H1 (cell line): ENCODE measurements at regions not wholly inside any gene's neighbourhood (a gene's known extent, or its start where the extent isn't known, plus 50 kb on each side); places are given as distances from the start of the nearest gene placed in this dataset.

Experiments used
- CTCF ChIA-PET: fragments of 300-600 bp; sonication (Branson Sonifier 250); formaldehyde crosslinking; loops from one replicate; lab custom pipeline; 2021; ENCODE audit not compliant: partially characterized antibody; lab: Charles Lee
- POLR2A ChIA-PET: fragments of 300-600 bp; sonication (Branson Sonifier 250); formaldehyde crosslinking; loops from one replicate; lab custom pipeline; 2021; ENCODE audit warnings: inconsistent platforms; ENCODE audit not compliant: partially characterized antibody; lab: Charles Lee
- DNase-seq, 2 experiments: peaks; one replicate each; pipeline versions ENCODE4 v3.0.0 to v3.0.0-alpha.2; 2010 to 2022; ENCODE audit warnings: low spot score in 2 of 2, low read depth in 1 of 2, mixed read lengths in 1 of 2
- FAIRE-seq: peaks from 2 replicates; lab custom pipeline; 2011; peaks lifted over from hg19 to GRCh38; lab: Jason Lieb, UNC
- H2AFZ ChIP-seq: 2 replicates; pipeline ENCODE4 v1.8.1; 2012; ENCODE audit warnings: low read length, inconsistent platforms
- H2AK5ac ChIP-seq: 2 replicates; pipeline ENCODE4 v1.6.1; 2013; ENCODE audit warnings: low read depth, low read length
- H2BK120ac ChIP-seq: replicated peaks from 2 replicates; pipeline ENCODE3; 2013; ENCODE audit warnings: low read depth, low read length, inconsistent platforms
- H2BK12ac ChIP-seq: 2 replicates; pipeline ENCODE4 v1.6.1; 2013; ENCODE audit warnings: low read depth, low read length
- H2BK15ac ChIP-seq: 2 replicates; pipeline ENCODE4 v1.6.1; 2013; ENCODE audit warnings: low read length
- H2BK20ac ChIP-seq: 2 replicates; pipeline ENCODE4 v1.6.1; 2013; ENCODE audit warnings: low read length
- H2BK5ac ChIP-seq: 2 replicates; pipeline ENCODE4 v1.6.1; 2013; ENCODE audit warnings: low read depth, low read length
- H3K14ac ChIP-seq: 2 replicates; pipeline ENCODE4 v1.6.1; 2013; ENCODE audit warnings: inconsistent platforms; ENCODE audit not compliant: insufficient read length
- H3K18ac ChIP-seq: 2 replicates; pipeline ENCODE4 v1.6.1; 2013; ENCODE audit warnings: low read length; ENCODE audit errors: extremely low read depth
- H3K23ac ChIP-seq: 2 replicates; pipeline ENCODE4 v1.6.1; 2013; ENCODE audit warnings: inconsistent platforms; ENCODE audit not compliant: insufficient read length
- H3K23me2 ChIP-seq: 2 replicates; pipeline ENCODE4 v1.6.1; 2013; ENCODE audit warnings: low read depth, low read length
- H3K27ac ChIP-seq: 2 replicates; pipeline ENCODE4 v1.6.1; 2011; ENCODE audit warnings: low read depth, low read length, inconsistent platforms
- H3K27me3 ChIP-seq, 4 experiments: replicated peaks in 1 of 4; 1 replicate in 1 of 4; 2 replicates in 3 of 4; pipeline versions ENCODE4 v1.6.1 to v1.8.1; 2011 to 2013; ENCODE audit warnings: low read length in 3 of 4, mild to moderate bottlenecking in 3 of 4, inconsistent platforms in 2 of 4, mixed read lengths in 2 of 4, moderate library complexity in 1 of 4; ENCODE audit not compliant: control insufficient read depth in 3 of 4, insufficient read depth in 3 of 4; ENCODE audit errors: extremely low read depth in 1 of 4
- H3K36me3 ChIP-seq, 4 experiments: 2 replicates each; pipeline versions ENCODE4 v1.6.1 to v1.8.1; 2011 to 2013; ENCODE audit warnings: mild to moderate bottlenecking in 4 of 4, low read length in 3 of 4, moderate library complexity in 2 of 4, control low read depth in 1 of 4, inconsistent platforms in 1 of 4; ENCODE audit not compliant: insufficient read depth in 4 of 4, control insufficient read depth in 2 of 4
- H3K4ac ChIP-seq: replicated peaks from 2 replicates; pipeline ENCODE3; 2013; ENCODE audit warnings: low read length, low read depth, mixed read lengths, inconsistent platforms; ENCODE audit not compliant: insufficient read length
- H3K4me1 ChIP-seq, 4 experiments: replicated peaks in 1 of 4; 1 replicate in 1 of 4; 2 replicates in 3 of 4; pipeline versions ENCODE4 v1.6.1 to v1.8.1; 2011 to 2013; ENCODE audit warnings: low read length in 3 of 4, inconsistent platforms in 2 of 4, mixed read lengths in 1 of 4; ENCODE audit not compliant: insufficient read depth in 4 of 4, control insufficient read depth in 3 of 4
- H3K4me2 ChIP-seq, 2 experiments: 2 replicates each; pipeline versions ENCODE4 v1.6.1 to v1.8.1; 2011 to 2013; ENCODE audit warnings: low read depth in 2 of 2, low read length in 2 of 2, control low read depth in 1 of 2, inconsistent platforms in 1 of 2, mild to moderate bottlenecking in 1 of 2; ENCODE audit not compliant: insufficient read depth in 1 of 2
- H3K4me3 ChIP-seq, 4 experiments: fragments of 200-600, 300-600 bp in 1 of 4; sonication (generic), shearing (Covaris generic), sonication (Bioruptor Twin) in 1 of 4; 2 replicates each; pipeline versions ENCODE4 v1.5.1 to v1.8.1; 2011 to 2016; ENCODE audit warnings: low read length in 4 of 4, low read depth in 3 of 4, control low read depth in 2 of 4, inconsistent platforms in 2 of 4, mild to moderate bottlenecking in 2 of 4, mixed read lengths in 1 of 4, moderate library complexity in 1 of 4; ENCODE audit not compliant: insufficient read depth in 2 of 4; ENCODE audit errors: extremely low read depth in 1 of 4
- H3K56ac ChIP-seq: replicated peaks from 2 replicates; pipeline ENCODE3; 2013; ENCODE audit warnings: low read depth, mild to moderate bottlenecking, mixed read lengths, low read length, inconsistent platforms; ENCODE audit not compliant: insufficient read length
- H3K79me1 ChIP-seq: 2 replicates; pipeline ENCODE4 v1.6.1; 2013; ENCODE audit warnings: low read depth, low read length, control low read depth
- H3K79me2 ChIP-seq, 2 experiments: 2 replicates each; pipeline versions ENCODE4 v1.6.1 to v1.8.1; 2012 to 2013; ENCODE audit warnings: low read length in 2 of 2, mild to moderate bottlenecking in 2 of 2, inconsistent platforms in 1 of 2; ENCODE audit not compliant: insufficient read depth in 2 of 2, control insufficient read depth in 1 of 2
- H3K9ac ChIP-seq, 4 experiments: replicated peaks in 1 of 4; 1 replicate in 1 of 4; 2 replicates in 3 of 4; pipeline versions ENCODE4 v1.6.1 to v1.8.1; 2011 to 2013; ENCODE audit warnings: low read depth in 3 of 4, low read length in 3 of 4, control low read depth in 2 of 4, mild to moderate bottlenecking in 2 of 4, moderate library complexity in 2 of 4, inconsistent platforms in 1 of 4; ENCODE audit errors: extremely low read depth in 1 of 4
- H3K9me3 ChIP-seq, 2 experiments: 2 replicates each; pipeline versions ENCODE4 v1.6.1 to v1.8.1; 2012 to 2013; ENCODE audit warnings: mild to moderate bottlenecking in 2 of 2, moderate library complexity in 2 of 2, control low read depth in 1 of 2, inconsistent platforms in 1 of 2, low read depth in 1 of 2, low read length in 1 of 2, mixed read lengths in 1 of 2; ENCODE audit not compliant: insufficient read depth in 2 of 2
- H4K20me1 ChIP-seq, 2 experiments: replicated peaks in 1 of 2; 2 replicates each; pipeline versions ENCODE3 to v1.8.1; 2011 to 2013; ENCODE audit warnings: inconsistent platforms in 2 of 2, low read length in 2 of 2, mild to moderate bottlenecking in 1 of 2; ENCODE audit not compliant: insufficient read depth in 2 of 2, control insufficient read depth in 1 of 2
- H4K5ac ChIP-seq: 2 replicates; pipeline ENCODE4 v1.6.1; 2013; ENCODE audit warnings: low read length, low read depth, mixed read lengths, inconsistent platforms; ENCODE audit not compliant: insufficient read length
- H4K8ac ChIP-seq: 2 replicates; pipeline ENCODE4 v1.8.0; 2013; ENCODE audit warnings: mild to moderate bottlenecking, moderate library complexity, low read length, inconsistent platforms; ENCODE audit not compliant: insufficient read depth; ENCODE audit errors: extremely low read depth
- H4K91ac ChIP-seq: replicated peaks from 2 replicates; pipeline ENCODE3; 2013; ENCODE audit warnings: low read length, mixed read lengths, inconsistent platforms; ENCODE audit not compliant: insufficient read length
- ASH2L ChIP-seq: fragments of 200-600, 300-600 bp; sonication (generic); IDR thresholded peaks from one replicate; pipeline ENCODE4 v1.7.1; 2017; ENCODE audit warnings: low read length
- CBX5 ChIP-seq: fragments of 300-800, 300-1000 bp; sonication (generic); IDR thresholded peaks from 2 replicates; pipeline ENCODE4 v1.7.1; 2016; ENCODE audit warnings: antibody characterized with exemption, low read length, low read depth
- CEBPB ChIP-seq: IDR thresholded peaks from 2 replicates; pipeline ENCODE4 v1.6.1; 2012; ENCODE audit warnings: low read depth, low read length
- HDAC2 ChIP-seq, 2 experiments: fragments of 300-600 bp in 1 of 2; sonication (generic) in 1 of 2; IDR thresholded peaks; 2 replicates each; pipeline ENCODE4 v1.6.1; 2011 to 2012; ENCODE audit warnings: low read depth in 2 of 2, low read length in 2 of 2, mild to moderate bottlenecking in 2 of 2, moderate library complexity in 2 of 2, borderline replicate concordance in 1 of 2, inconsistent platforms in 1 of 2
- RAD21 ChIP-seq, 2 experiments: IDR thresholded peaks in 1 of 2; conservative IDR thresholded peaks in 1 of 2; 2 replicates each; pipeline ENCODE4 v1.6.1; 2011; ENCODE audit warnings: low read depth in 2 of 2, low read length in 2 of 2, improper control_type of control experiment in 1 of 2, inconsistent platforms in 1 of 2, mild to moderate bottlenecking in 1 of 2, moderate library complexity in 1 of 2
- SIRT6 ChIP-seq: IDR thresholded peaks from one replicate; pipeline ENCODE4 v1.7.1; 2012; ENCODE audit warnings: low read length, inconsistent platforms
- SUZ12 ChIP-seq: fragments of 200-600 bp; sonication (generic); IDR thresholded peaks from 2 replicates; pipeline ENCODE4 v1.6.1; 2012; ENCODE audit warnings: mild to moderate bottlenecking, inconsistent platforms, low read length, moderate library complexity, mixed read lengths
- TCF12 ChIP-seq: IDR thresholded peaks from 2 replicates; pipeline ENCODE4 v1.6.1; 2011; ENCODE audit warnings: low read depth, mild to moderate bottlenecking, low read length
- ZNF274 ChIP-seq: IDR thresholded peaks from 2 replicates; pipeline ENCODE4 v1.7.0; 2012; ENCODE audit warnings: low read length, borderline replicate concordance; ENCODE audit errors: extremely low read depth
- WGBS, 2 experiments: shearing (Covaris generic) in 1 of 2; methylation state at CpG; one replicate each; pipeline versions ENCODE4 v1.1.6 to v1.1.7; 2013 to 2015; ENCODE audit warnings: low lambda C conversion rate in 2 of 2, mixed read lengths in 2 of 2, inconsistent platforms in 1 of 2, low coverage in 1 of 2, missing lambda C conversion rate in 1 of 2; ENCODE audit not compliant: insufficient replicate concordance in 2 of 2, insufficient coverage in 1 of 2, insufficient read length in 1 of 2; ENCODE audit errors: extremely low coverage in 1 of 2, missing lambda C conversion rate in 1 of 2; 5-methylcytosine and 5-hydroxymethylcytosine counted together
- TF ChIP-seq, protein P1 (sequence below), 3 experiments: IDR thresholded peaks; 1 replicate in 2 of 3; 2 replicates in 1 of 3; pipeline versions ENCODE4 v1.5.1 to v1.6.1; 2011; ENCODE audit warnings: low read length in 3 of 3, mild to moderate bottlenecking in 3 of 3, inconsistent platforms in 2 of 3, low read depth in 1 of 3, moderate library complexity in 1 of 3; ENCODE audit not compliant: insufficient read depth in 1 of 3; ENCODE audit errors: control extremely low read depth in 1 of 3

DNA sequence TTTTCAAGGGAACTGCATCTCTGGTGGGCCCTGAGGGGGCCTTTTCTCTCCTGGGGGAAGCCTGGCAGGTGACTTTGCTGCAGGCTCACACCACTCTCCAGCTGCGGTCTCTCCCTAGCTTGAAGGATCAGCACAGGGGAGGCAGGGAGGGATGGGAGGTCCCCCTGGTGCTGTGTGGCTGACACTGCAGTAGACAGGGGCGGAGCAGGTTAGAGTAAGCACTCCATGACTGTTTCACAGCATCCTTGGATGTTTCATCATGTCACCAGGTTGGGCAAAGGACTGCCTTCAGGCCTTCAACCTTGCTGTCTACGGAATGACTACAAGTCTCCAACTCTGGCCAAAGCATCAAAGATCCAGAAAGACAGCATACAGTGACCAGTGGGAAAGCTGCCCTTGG lies 470.7 kb downstream of the CDK5RAP2 start:
- Histone ChIP-seq H3K4me3 (no peak overlapping the region), H3K9me3 (no peaks in the 10 kb centered on the region), H2BK5ac (no peak overlapping the region), H4K20me1 (no peaks in the 10 kb centered on the region), H3K14ac (no peak overlapping the region), H3K23ac (no peak overlapping the region), H3K27me3 (no peaks in the 10 kb centered on the region), H3K79me1 (no peaks in the 10 kb centered on the region), H3K23me2 (no peaks in the 10 kb centered on the region), H2BK15ac (no peak overlapping the region), H2AFZ (0 out of 2 replicates have a peak overlapping the region, but pooled peaks have one; percentile 14), H3K4ac (no peak overlapping the region), H3K56ac (no peak overlapping the region), H3K36me3 (no peaks in the 10 kb centered on the region), H3K4me2 (no peak overlapping the region), H2BK120ac (no peak overlapping the region), H3K79me2 (no peaks in the 10 kb centered on the region), H4K8ac (no peak overlapping the region), H3K4me1 (no peaks in the 10 kb centered on the region), H2BK12ac (peak overlapping the region; percentile 4; the same call in 1 of the 2 replicates), H4K5ac (no peak overlapping the region), H2BK20ac (0 out of 2 replicates have a peak overlapping the region, but pooled peaks have one; percentile 8), H2AK5ac (no peak overlapping the region), H4K91ac (no peak overlapping the region), H3K27ac (no peak overlapping the region), H3K9ac (no peak overlapping the region), H3K18ac (no peak overlapping the region)
- DNase-seq = peak; percentile 50 to 69
- 71% methylated on average over 3 of the region's 3 CpGs; no CpG with 5 or more reads in 1 of the 2 experiments for WGBS, 2 experiments
- POLR2A ChIA-PET = no interaction called here
- CTCF ChIA-PET = interaction anchor here (0.6 to 2.9 kb wide), 39 partner anchors 9 to 547 kb away, joined by 3 to 13 read pairs (median 4); no protein-coding TSS in a partner anchor
- FAIRE-seq = peak; percentile 89
- TF ChIP-seq, protein P1, sequence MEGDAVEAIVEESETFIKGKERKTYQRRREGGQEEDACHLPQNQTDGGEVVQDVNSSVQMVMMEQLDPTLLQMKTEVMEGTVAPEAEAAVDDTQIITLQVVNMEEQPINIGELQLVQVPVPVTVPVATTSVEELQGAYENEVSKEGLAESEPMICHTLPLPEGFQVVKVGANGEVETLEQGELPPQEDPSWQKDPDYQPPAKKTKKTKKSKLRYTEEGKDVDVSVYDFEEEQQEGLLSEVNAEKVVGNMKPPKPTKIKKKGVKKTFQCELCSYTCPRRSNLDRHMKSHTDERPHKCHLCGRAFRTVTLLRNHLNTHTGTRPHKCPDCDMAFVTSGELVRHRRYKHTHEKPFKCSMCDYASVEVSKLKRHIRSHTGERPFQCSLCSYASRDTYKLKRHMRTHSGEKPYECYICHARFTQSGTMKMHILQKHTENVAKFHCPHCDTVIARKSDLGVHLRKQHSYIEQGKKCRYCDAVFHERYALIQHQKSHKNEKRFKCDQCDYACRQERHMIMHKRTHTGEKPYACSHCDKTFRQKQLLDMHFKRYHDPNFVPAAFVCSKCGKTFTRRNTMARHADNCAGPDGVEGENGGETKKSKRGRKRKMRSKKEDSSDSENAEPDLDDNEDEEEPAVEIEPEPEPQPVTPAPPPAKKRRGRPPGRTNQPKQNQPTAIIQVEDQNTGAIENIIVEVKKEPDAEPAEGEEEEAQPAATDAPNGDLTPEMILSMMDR (IDR thresholded peaks at IDR 0.05; ENCODE audit: control extremely low read depth in 1 of 3, insufficient read depth in 1 of 3, low read depth in 1 of 3, low read length in 3 of 3) = peak; percentile 79 to 96 (median 88)
- TF ChIP-seq RAD21 (IDR thresholded peaks at IDR 0.05 in 1 of 2, conservative IDR thresholded peaks at IDR 0.05 in 1 of 2; ENCODE audit: low read depth in 2 of 2, low read length in 2 of 2) (peak; percentile 92 to 95), HDAC2 (IDR thresholded peaks at IDR 0.05; ENCODE audit: borderline replicate concordance in 1 of 2, low read depth in 2 of 2, low read length in 2 of 2) (no peak), ASH2L (no peak), TCF12 (no peak), ZNF274 (no peak), CBX5 (no peak), CEBPB (peak; percentile 58), SIRT6 (no peak), SUZ12 (no peak)
